HCT116 (cell line): ENCODE measurements at regions not wholly inside any gene's neighbourhood (a gene's known extent, or its start where the extent isn't known, plus 50 kb on each side); places are given as distances from the start of the nearest gene placed in this dataset.

Experiments used
- ATAC-seq: fragments of 200-7000 bp; cut with Tn5 transposase; 2 replicates; pipeline ENCODE4 v1.9.1; 2020; ENCODE audit warnings: mild to moderate bottlenecking, moderate library complexity
- BruUV-seq: library from RNA; stranded (reverse); fragments of 400-500 nt; replicated peaks from 2 replicates; lab custom pipeline; 2021; lab: Mats Ljungman, UMichigan
- CTCF ChIA-PET: fragments of 300-600 bp; sonication (Branson Sonifier 250); formaldehyde crosslinking; loops from one replicate; lab custom pipeline; 2021; ENCODE audit warnings: antibody characterized with exemption; lab: Charles Lee
- POLR2A ChIA-PET: fragments of 300-600, 350-600 bp; sonication (Branson Sonifier 250); formaldehyde crosslinking; loops from one replicate; lab custom pipeline; 2021; ENCODE audit warnings: antibody characterized with exemption; lab: Charles Lee
- RAD21 ChIA-PET, 2 experiments: fragments of 300-600 bp; sonication (Branson Sonifier 250); formaldehyde crosslinking; loops; one replicate each; lab custom pipeline; 2023; ENCODE audit warnings: low total read pairs in 2 of 2; ENCODE audit not compliant: uncharacterized antibody in 2 of 2, unreplicated experiment in 2 of 2, low non-redundant PET in 1 of 2; lab: Charles Lee
- DNase-seq: peaks from one replicate; pipeline ENCODE4 v3.0.0-alpha.2; 2010; ENCODE audit warnings: low read depth, low spot score
- H2AFZ ChIP-seq: fragments of 200-600 bp; shearing (Covaris generic), sonication (generic); 2 replicates; pipeline ENCODE4 v1.6.1; 2017; ENCODE audit warnings: low read depth, mixed run types, mixed read lengths, antibody characterized with exemption, low read length; ENCODE audit not compliant: poor library complexity, severe bottlenecking
- H3K27ac ChIP-seq: 2 replicates; pipeline ENCODE4 v1.5.1; 2012; ENCODE audit warnings: low read depth, low read length
- H3K27me3 ChIP-seq: fragments of 200-600 bp; sonication (generic); 2 replicates; pipeline ENCODE4 v1.6.1; 2016; ENCODE audit warnings: mixed run types, low read length, mixed read lengths; ENCODE audit not compliant: insufficient read depth
- H3K36me3 ChIP-seq, 2 experiments: fragments of 200-500 bp in 1 of 2; fragments of 200-600 bp in 1 of 2; sonication (Bioruptor generic) in 1 of 2; sonication (generic) in 1 of 2; 2 replicates each; pipeline versions ENCODE4 v1.5.1 to v1.6.1; 2014 to 2016; ENCODE audit warnings: low read length in 2 of 2, inconsistent platforms in 1 of 2, mixed read lengths in 1 of 2, mixed run types in 1 of 2; ENCODE audit not compliant: insufficient read depth in 2 of 2, control insufficient read depth in 1 of 2
- H3K4me1 ChIP-seq, 2 experiments: fragments of 200-600 bp in 1 of 2; sonication (generic) in 1 of 2; 2 replicates each; pipeline versions ENCODE4 v1.5.1 to v1.6.1; 2012 to 2017; ENCODE audit warnings: low read length in 2 of 2, inconsistent platforms in 1 of 2, mild to moderate bottlenecking in 1 of 2, mixed read lengths in 1 of 2, mixed run types in 1 of 2, moderate library complexity in 1 of 2; ENCODE audit not compliant: insufficient read depth in 2 of 2, control insufficient read depth in 1 of 2
- H3K4me2 ChIP-seq: fragments of 200-600 bp; sonication (generic); 2 replicates; pipeline ENCODE4 v1.6.1; 2017; ENCODE audit warnings: mixed run types, low read length, mixed read lengths
- H3K4me3 ChIP-seq, 2 experiments: fragments of 200-600 bp in 1 of 2; sonication (generic) in 1 of 2; replicated peaks in 1 of 2; 2 replicates each; pipeline ENCODE4 v1.5.1; 2011 to 2016; ENCODE audit warnings: low read length in 2 of 2, control low read depth in 1 of 2, low read depth in 1 of 2, mild to moderate bottlenecking in 1 of 2, mixed read lengths in 1 of 2, mixed run types in 1 of 2
- H3K79me2 ChIP-seq: fragments of 200-600 bp; sonication (generic); 2 replicates; pipeline ENCODE4 v1.6.1; 2017; ENCODE audit warnings: mild to moderate bottlenecking, mixed run types, low read length, moderate library complexity, mixed read lengths; ENCODE audit not compliant: insufficient read depth
- H3K9ac ChIP-seq: fragments of 200-600 bp; sonication (generic); 2 replicates; pipeline ENCODE4 v1.6.1; 2016; ENCODE audit warnings: low read length, mixed read lengths
- H3K9me2 ChIP-seq: fragments of 200-600 bp; sonication (generic), shearing (Covaris generic); 2 replicates; pipeline ENCODE4 v1.6.1; 2017; ENCODE audit warnings: mixed run types, mild to moderate bottlenecking, moderate library complexity; ENCODE audit not compliant: insufficient read depth
- H3K9me3 ChIP-seq, 2 experiments: fragments of 200-500 bp in 1 of 2; fragments of 200-600 bp in 1 of 2; sonication (Bioruptor generic) in 1 of 2; sonication (generic) in 1 of 2; 2 replicates each; pipeline ENCODE4 v1.6.1; 2014 to 2017; ENCODE audit warnings: low read length in 2 of 2, mixed read lengths in 2 of 2, inconsistent platforms in 1 of 2, low read depth in 1 of 2, mild to moderate bottlenecking in 1 of 2, mixed run types in 1 of 2, moderate library complexity in 1 of 2; ENCODE audit not compliant: control insufficient read depth in 1 of 2, insufficient read depth in 1 of 2
- H4K20me1 ChIP-seq: fragments of 200-600 bp; sonication (generic), shearing (Covaris generic); 2 replicates; pipeline ENCODE4 v1.6.1; 2017; ENCODE audit warnings: mixed run types, mild to moderate bottlenecking, moderate library complexity; ENCODE audit not compliant: insufficient read depth
- CEBPB ChIP-seq: IDR thresholded peaks from 2 replicates; pipeline ENCODE4 v1.6.1; 2012; ENCODE audit warnings: low read depth
- EGR1 ChIP-seq: IDR thresholded peaks from 2 replicates; pipeline ENCODE4 v1.6.1; 2012; ENCODE audit warnings: low read depth
- ELF1 ChIP-seq: IDR thresholded peaks from 2 replicates; pipeline ENCODE4 v1.6.1; 2012; ENCODE audit warnings: low read depth, borderline replicate concordance
- EZH2 ChIP-seq: fragments of 200-600 bp; sonication (generic); IDR thresholded peaks from 2 replicates; pipeline ENCODE4 v1.6.1; 2017; ENCODE audit warnings: antibody characterized with exemption, mixed run types
- EZH2phosphoT487 ChIP-seq: fragments of 200-600 bp; IDR thresholded peaks from 2 replicates; pipeline ENCODE4 v1.6.1; 2018; ENCODE audit warnings: antibody characterized with exemption, borderline replicate concordance
- FOSL1 ChIP-seq: IDR thresholded peaks from 2 replicates; pipeline ENCODE4 v1.6.1; 2012; ENCODE audit warnings: low read depth
- POLR2A ChIP-seq: IDR thresholded peaks from 2 replicates; pipeline ENCODE4 v1.7.0; 2011; ENCODE audit warnings: borderline replicate concordance; ENCODE audit not compliant: insufficient read depth, insufficient read length; ENCODE audit errors: extremely low read depth
- RAD21 ChIP-seq: IDR thresholded peaks from 2 replicates; pipeline ENCODE4 v1.6.1; 2012; ENCODE audit warnings: low read depth, mild to moderate bottlenecking
- TCF7L2 ChIP-seq: IDR thresholded peaks from 2 replicates; pipeline ENCODE4 v1.7.0; 2011; ENCODE audit warnings: borderline replicate concordance, inconsistent platforms; ENCODE audit not compliant: insufficient read depth, insufficient read length; ENCODE audit errors: extremely low read depth
- YY1 ChIP-seq: IDR thresholded peaks from 2 replicates; pipeline ENCODE4 v1.6.1; 2011; ENCODE audit warnings: low read length, low read depth, moderate library complexity, mild to moderate bottlenecking; ENCODE audit not compliant: insufficient replicate concordance; ENCODE audit errors: extremely low read depth
- ZFX ChIP-seq: fragments of 450-650 bp; IDR thresholded peaks from 2 replicates; pipeline ENCODE4 v1.6.1; 2017
- intact Hi-C: fragments of 100-400 bp; cut with micrococcal nuclease; formaldehyde crosslinking; loops from 2 replicates; pipeline ENCODE4 v1.10.0; 2022
- TF ChIP-seq, protein P1 (sequence below): IDR thresholded peaks from 2 replicates; pipeline ENCODE4 v1.6.1; 2012; ENCODE audit warnings: low read depth

DNA sequence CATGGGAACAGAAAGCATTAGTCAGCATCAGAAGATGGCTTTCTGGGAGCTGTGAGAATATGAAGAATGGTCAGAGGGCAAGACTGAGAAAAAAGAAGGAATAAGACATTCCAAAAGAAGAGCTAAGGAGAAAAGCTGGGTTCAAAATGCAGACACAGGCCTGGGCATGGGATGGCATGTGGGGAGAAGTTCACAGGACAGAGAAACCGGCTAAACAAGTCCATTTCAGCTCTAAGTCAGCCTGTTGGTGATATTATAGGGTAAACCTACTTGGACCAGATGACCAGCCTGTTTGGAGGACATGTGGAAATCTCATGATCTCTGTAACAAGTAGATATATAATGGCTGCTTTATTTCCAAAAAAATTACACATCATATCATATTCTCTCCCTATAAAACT lies 91.7 kb upstream of the MEIS1 start (continued):
- TF ChIP-seq, protein P1, sequence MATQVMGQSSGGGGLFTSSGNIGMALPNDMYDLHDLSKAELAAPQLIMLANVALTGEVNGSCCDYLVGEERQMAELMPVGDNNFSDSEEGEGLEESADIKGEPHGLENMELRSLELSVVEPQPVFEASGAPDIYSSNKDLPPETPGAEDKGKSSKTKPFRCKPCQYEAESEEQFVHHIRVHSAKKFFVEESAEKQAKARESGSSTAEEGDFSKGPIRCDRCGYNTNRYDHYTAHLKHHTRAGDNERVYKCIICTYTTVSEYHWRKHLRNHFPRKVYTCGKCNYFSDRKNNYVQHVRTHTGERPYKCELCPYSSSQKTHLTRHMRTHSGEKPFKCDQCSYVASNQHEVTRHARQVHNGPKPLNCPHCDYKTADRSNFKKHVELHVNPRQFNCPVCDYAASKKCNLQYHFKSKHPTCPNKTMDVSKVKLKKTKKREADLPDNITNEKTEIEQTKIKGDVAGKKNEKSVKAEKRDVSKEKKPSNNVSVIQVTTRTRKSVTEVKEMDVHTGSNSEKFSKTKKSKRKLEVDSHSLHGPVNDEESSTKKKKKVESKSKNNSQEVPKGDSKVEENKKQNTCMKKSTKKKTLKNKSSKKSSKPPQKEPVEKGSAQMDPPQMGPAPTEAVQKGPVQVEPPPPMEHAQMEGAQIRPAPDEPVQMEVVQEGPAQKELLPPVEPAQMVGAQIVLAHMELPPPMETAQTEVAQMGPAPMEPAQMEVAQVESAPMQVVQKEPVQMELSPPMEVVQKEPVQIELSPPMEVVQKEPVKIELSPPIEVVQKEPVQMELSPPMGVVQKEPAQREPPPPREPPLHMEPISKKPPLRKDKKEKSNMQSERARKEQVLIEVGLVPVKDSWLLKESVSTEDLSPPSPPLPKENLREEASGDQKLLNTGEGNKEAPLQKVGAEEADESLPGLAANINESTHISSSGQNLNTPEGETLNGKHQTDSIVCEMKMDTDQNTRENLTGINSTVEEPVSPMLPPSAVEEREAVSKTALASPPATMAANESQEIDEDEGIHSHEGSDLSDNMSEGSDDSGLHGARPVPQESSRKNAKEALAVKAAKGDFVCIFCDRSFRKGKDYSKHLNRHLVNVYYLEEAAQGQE: no peak
- TF ChIP-seq YY1: no peak

DNA sequence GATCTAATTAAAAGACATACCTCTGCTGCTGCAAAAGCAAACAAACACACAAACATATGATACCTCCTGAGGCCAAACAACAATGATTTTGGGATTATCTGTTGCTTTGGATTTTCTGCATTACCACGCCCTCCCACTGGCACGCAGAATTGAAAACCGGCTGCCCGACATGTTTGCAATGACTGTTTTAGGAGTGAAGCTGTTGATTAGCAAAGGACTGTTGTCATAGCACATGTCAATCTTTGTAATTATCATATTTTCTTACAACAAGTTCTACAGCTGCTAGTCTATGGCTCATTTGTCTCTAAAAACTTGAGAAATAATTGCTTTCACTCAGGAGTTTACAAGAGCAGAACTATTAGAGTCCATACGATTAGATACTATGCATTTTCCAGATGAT lies 94.4 kb upstream of the MEIS1 start:
- no peak overlapping the region for H3K4me2 ChIP-seq

More for the DNA sequence above, 94.4 kb upstream of the MEIS1 start:
- Histone ChIP-seq H3K9me3 (no peaks in the 10 kb centered on the region), H3K9me2 (no peaks in the 10 kb centered on the region)
- TF ChIP-seq RAD21 (no peak), EGR1 (no peak), EZH2phosphoT487 (no peak), ELF1 (no peak), TCF7L2 (no peak), EZH2 (no peak), CEBPB (no peak), POLR2A (no peak), FOSL1 (no peak), ZFX (no peak)
- TF ChIP-seq, protein P1: no peak
- TF ChIP-seq, all 23 proteins: peak for 0
- DNase-seq (no peak), ATAC-seq (no peak)
- H3K4me1 ChIP-seq: no peaks in the 10 kb centered on the region
- H3K27ac ChIP-seq: no peak overlapping the region
- no peaks in the 10 kb centered on the region for H3K79me2 ChIP-seq
- no TSS peak for BruUV-seq
- no peaks in the 10 kb centered on the region for H4K20me1 ChIP-seq
- no peak overlapping the region for H3K9ac ChIP-seq
- H3K4me3 ChIP-seq: no peak overlapping the region
- CTCF ChIA-PET: no interaction called here
- H3K36me3 ChIP-seq: no peaks in the 10 kb centered on the region
- POLR2A ChIA-PET: no interaction called here
- intact Hi-C loops: no loop called here
- RAD21 ChIA-PET: no interaction called here
- no peak overlapping the region for H2AFZ ChIP-seq
- no peaks in the 10 kb centered on the region for H3K27me3 ChIP-seq
